Body of pancreas (tissue), 4 donors: ENCODE measurements at regions not wholly inside any gene's neighbourhood (a gene's known extent, or its start where the extent isn't known, plus 50 kb on each side); places are given as distances from the start of the nearest gene placed in this dataset.

Experiments used
- ATAC-seq: fragments of 150-250 bp; one replicate; pipeline ENCODE4 v1.9.1; 2016
- DNase-seq, 4 donors: peaks; one replicate each; pipeline ENCODE4 v3.0.0-alpha.2; 2019
- H3K27ac ChIP-seq, 4 donors: fragments of 200-600 bp; sonication (generic); 1 replicate in 3 of 4; 2 replicates in 1 of 4; pipeline versions ENCODE4 v1.5.1 to v1.6.1; 2016 to 2019; ENCODE audit warnings: mild to moderate bottlenecking in 1 of 4, mixed read lengths in 1 of 4, moderate library complexity in 1 of 4
- H3K27me3 ChIP-seq, 2 donors: fragments of 200-600 bp; sonication (generic); one replicate each; pipeline ENCODE4 v1.6.0; 2016; ENCODE audit warnings: mild to moderate bottlenecking in 1 of 2
- H3K36me3 ChIP-seq, 2 donors: fragments of 200-600 bp; sonication (generic); replicated peaks in 1 of 2; 2 replicates each; pipeline ENCODE4 v1.5.1; 2016; ENCODE audit warnings: low read depth in 2 of 2; ENCODE audit not compliant: insufficient read depth in 1 of 2
- H3K4me1 ChIP-seq: fragments of 200-600 bp; sonication (generic); one replicate; pipeline ENCODE4 v1.6.0; 2016
- H3K4me3 ChIP-seq, 2 donors: fragments of 200-600 bp; sonication (generic); 1 replicate in 1 of 2; 2 replicates in 1 of 2; pipeline ENCODE4 v1.5.1; 2016 to 2019
- H3K9me3 ChIP-seq, 3 donors: fragments of 200-600 bp; sonication (generic); 1 replicate in 2 of 3; 2 replicates in 1 of 3; pipeline ENCODE4 v1.5.1; 2016
- CTCF ChIP-seq, 7 experiments: fragments of 450-650 bp in 4 of 7; fragments of 200-600 bp in 3 of 7; sonication (generic) in 3 of 7; IDR thresholded peaks; one replicate each; pipeline ENCODE4 v1.5.1; 2016 to 2019; ENCODE audit warnings: antibody characterized with exemption in 7 of 7
- POLR2A ChIP-seq, 3 donors: fragments of 450-650 bp; IDR thresholded peaks; one replicate each; pipeline ENCODE4 v1.6.1; 2016; ENCODE audit warnings: antibody characterized with exemption in 3 of 3, mild to moderate bottlenecking in 2 of 3
- WGBS, 2 donors: methylation state at CpG; one replicate each; pipeline ENCODE4 v1.1.5; 2017; 5-methylcytosine and 5-hydroxymethylcytosine counted together
- intact Hi-C: fragments of 100-400 bp; cut with DNase I; formaldehyde crosslinking; loops from one replicate; pipeline ENCODE4 v1.15.1; 2023

- intact Hi-C loops = no loop called here
- TF ChIP-seq POLR2A (IDR thresholded peaks at IDR 0.05) (no peak), CTCF (IDR thresholded peaks at IDR 0.05) (no peak)
Observed at GRCh38 chr3:57009802-57010201, 50.7 kb upstream of the SPATA12 start.

GRCh38 chr3:57009367-57009766 is 51.1 kb upstream of the SPATA12 start:
- Histone ChIP-seq H3K36me3 (no peaks in the 10 kb centered on the region), H3K27ac (peak overlapping the region in 2 of 4 donors; percentile 69 to 79), H3K27me3 (no peaks in the 10 kb centered on the region), H3K4me3 (no peak overlapping the region), H3K9me3 (no peaks in the 10 kb centered on the region), H3K4me1 (peaks cover 35% of the 10 kb centered on the region)
- TF ChIP-seq CTCF (IDR thresholded peaks at IDR 0.05) (no peak), POLR2A (IDR thresholded peaks at IDR 0.05) (no peak)
- DNase-seq = no peak
- no peak for ATAC-seq
- intact Hi-C loops = no loop called here
- WGBS, 2 donors = 74 to 79% methylated on average over 7 of the region's 7 CpGs

More at GRCh38 chr3:57009802-57010201, 50.7 kb upstream of the SPATA12 start:
- no peak for DNase-seq
- Histone ChIP-seq H3K27ac (peak overlapping the region in 1 of 4 donors; percentile 79), H3K27me3 (no peaks in the 10 kb centered on the region), H3K4me3 (no peak overlapping the region), H3K9me3 (no peaks in the 10 kb centered on the region), H3K4me1 (peaks cover 37% of the 10 kb centered on the region), H3K36me3 (no peaks in the 10 kb centered on the region)
- ATAC-seq = no peak
- 94 to 97% methylated on average over 7 of the region's 7 CpGs for WGBS, 2 donors

GRCh38 chr3:57007521-57008460 is 52.7 kb upstream of the SPATA12 start:
- H3K9me3 ChIP-seq = no peaks in the 10 kb centered on the region
- H3K36me3 ChIP-seq = no peaks in the 10 kb centered on the region
- WGBS, 2 donors = 44 to 63% methylated on average over 11 to 18 of the region's 18 CpGs
- peaks cover 40% of the 10 kb centered on the region for H3K4me1 ChIP-seq
- ATAC-seq = peak; percentile 54
- DNase-seq = peak in 3 of 4 donors; percentile 37 to 60 (median 49)
- no peak for TF ChIP-seq CTCF (IDR thresholded peaks at IDR 0.05)
- no peak for TF ChIP-seq POLR2A (IDR thresholded peaks at IDR 0.05)
- no peaks in the 10 kb centered on the region for H3K27me3 ChIP-seq
- H3K4me3 ChIP-seq = no peak overlapping the region
- peak overlapping the region; percentile 27 to 79 (median 73) for H3K27ac ChIP-seq
- intact Hi-C loops = no loop called here

GRCh38 chr3:57006949-57007419 is 53.5 kb upstream of the SPATA12 start:
- 32 to 46% methylated on average over 7 of the region's 7 CpGs for WGBS, 2 donors
- Histone ChIP-seq H3K27me3 (no peaks in the 10 kb centered on the region), H3K27ac (peak overlapping the region; percentile 27 to 79 (median 73)), H3K4me1 (peaks cover 40% of the 10 kb centered on the region), H3K4me3 (no peak overlapping the region), H3K36me3 (no peaks in the 10 kb centered on the region), H3K9me3 (no peaks in the 10 kb centered on the region)
- DNase-seq (peak in 3 of 4 donors; percentile 46 to 62 (median 59)), ATAC-seq (peak; percentile 76)
- no peak for TF ChIP-seq CTCF (IDR thresholded peaks at IDR 0.05)
- no peak for TF ChIP-seq POLR2A (IDR thresholded peaks at IDR 0.05)
- intact Hi-C loops = no loop called here
